ENCODE measurements at regions not wholly inside any gene's neighbourhood (a gene's known extent, or its start where the extent isn't known, plus 50 kb on each side); places are given as distances from the start of the nearest gene placed in this dataset.
"Not testable (repeated sequence)": the region's sequence is repeated elsewhere in the genome, so short reads cannot be mapped to it uniquely, and the experiment has no call there.

GRCh38 chr9:97248252-97248651 lies 59.2 kb upstream of the CCDC180 start:
- peak; percentile 27 for DNase-seq

DNA sequence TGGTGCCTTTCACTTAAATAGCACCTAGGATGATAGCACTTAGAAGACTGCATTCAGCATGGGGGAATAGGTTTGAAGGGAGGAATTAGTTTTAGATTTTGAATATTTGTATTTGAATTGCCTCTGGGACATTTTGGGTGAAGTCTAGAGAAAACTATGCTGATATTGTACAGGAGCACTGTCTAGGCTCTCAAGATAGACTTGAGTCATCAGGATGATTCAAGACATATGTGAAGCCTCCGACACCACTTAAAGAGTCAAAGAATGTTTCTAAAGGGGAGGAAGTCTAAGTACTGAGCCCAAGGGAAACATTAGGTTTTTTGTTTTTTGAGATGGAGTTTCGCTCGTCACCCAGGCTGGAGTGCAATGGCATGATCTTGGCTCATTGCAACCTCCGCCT lies 63.9 kb upstream of the CCDC180 start:
- no peak for DNase-seq

DNA sequence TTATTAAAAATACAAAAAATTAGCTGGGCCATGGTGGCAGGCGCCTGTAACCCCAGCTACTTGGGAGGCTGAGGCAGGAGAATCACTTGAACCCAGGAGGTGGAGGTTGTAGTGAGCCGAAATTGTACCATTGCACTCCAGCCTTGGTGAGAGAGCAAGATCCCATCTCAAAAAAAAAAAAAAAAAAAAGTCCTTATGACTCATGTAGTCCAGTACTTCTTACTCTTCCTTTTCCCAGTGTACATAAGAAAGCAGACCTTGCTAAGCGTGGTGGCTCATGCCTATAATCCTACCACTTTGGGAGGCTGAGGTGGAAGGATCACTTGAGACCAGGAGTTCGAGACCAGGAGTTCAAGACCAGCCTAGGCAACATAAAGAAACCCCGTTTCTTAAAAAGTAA lies 66.0 kb upstream of the CCDC180 start:
- not testable (repeated sequence) for DNase-seq

DNA sequence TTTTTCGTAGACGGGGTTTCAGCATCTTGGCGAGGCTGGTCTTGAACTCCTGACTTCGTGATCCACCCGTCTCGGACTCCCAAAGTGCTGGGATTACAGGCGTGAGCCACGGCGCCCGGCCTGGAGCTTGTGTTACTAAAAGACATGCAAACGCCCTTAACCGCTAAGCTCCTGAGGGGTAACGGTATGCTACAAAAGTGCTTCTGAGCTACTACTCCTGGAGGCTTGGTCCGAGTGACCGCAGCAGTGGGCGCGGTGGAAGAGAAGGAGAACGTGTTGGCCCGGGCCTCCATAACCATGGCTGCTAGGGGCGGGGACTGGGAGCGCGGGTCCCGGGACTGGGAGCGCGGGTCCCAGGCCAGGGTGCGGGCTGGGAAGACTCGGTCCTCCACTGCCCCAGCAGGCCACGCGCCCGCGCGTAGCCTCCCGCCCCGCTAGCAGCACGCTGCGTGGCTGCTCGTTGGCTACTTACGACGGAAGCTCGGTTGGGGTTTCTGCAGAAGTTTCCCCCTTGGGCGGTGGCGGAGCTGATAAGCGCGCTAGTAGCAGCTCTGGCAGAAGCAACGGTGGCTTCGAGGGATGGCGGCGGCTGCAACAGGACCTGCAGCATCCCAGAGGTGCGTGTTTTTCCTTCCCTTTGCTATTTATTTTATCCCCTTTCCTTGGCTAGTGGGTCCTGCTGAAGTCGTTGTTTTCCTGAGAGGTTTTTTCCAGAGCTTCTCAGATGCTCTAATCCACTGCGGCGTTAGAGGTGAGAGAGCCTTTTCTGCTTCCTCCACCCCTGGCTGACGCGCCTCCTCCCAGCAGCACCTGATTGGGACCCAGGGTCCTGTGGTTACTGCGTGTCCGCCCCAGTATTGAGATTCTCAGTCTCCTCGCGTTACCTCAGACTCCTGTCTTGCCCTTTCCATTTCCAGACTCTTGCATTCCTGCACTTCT lies 69.2 kb upstream of the CCDC180 start:
- peak; percentile 82 for DNase-seq

DNA sequence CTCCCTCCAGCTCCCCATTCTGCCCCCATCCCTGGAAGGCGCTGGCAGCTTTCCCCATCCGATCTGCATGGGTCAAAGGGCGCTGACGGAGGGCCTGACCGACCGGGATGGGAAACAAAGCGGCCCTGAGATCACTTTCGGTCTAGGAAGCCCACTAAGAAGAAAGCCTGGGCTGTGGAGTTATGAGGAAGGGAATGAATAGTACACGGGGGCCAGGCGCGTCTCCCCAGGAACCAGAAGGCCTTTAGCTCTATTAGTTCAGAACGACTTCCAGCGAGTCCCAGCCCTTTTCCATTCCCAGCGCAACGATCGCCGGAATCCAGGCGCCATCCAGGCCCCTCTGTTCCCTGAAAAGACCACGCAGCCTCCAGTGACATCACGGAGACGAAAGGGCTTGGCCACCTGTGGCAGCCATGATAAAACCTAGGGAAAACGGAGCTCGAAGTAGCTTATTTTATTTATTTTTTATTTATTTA lies 70.1 kb upstream of the CCDC180 start:
- no peak for DNase-seq

GRCh38 chr9:97233009-97233400 lies 74.5 kb upstream of the CCDC180 start:
- not testable (repeated sequence) for DNase-seq

- not testable (repeated sequence) for DNase-seq
These were observed 75.1 kb upstream of the CCDC180 start for GRCh38 chr9:97232060-97233008.

GRCh38 chr9:97222393-97222792 lies 85.1 kb upstream of the CCDC180 start:
- not testable (repeated sequence) for DNase-seq

GRCh38 chr9:97221478-97222355 lies 85.7 kb upstream of the CCDC180 start:
- DNase-seq = peak; percentile 71

DNA sequence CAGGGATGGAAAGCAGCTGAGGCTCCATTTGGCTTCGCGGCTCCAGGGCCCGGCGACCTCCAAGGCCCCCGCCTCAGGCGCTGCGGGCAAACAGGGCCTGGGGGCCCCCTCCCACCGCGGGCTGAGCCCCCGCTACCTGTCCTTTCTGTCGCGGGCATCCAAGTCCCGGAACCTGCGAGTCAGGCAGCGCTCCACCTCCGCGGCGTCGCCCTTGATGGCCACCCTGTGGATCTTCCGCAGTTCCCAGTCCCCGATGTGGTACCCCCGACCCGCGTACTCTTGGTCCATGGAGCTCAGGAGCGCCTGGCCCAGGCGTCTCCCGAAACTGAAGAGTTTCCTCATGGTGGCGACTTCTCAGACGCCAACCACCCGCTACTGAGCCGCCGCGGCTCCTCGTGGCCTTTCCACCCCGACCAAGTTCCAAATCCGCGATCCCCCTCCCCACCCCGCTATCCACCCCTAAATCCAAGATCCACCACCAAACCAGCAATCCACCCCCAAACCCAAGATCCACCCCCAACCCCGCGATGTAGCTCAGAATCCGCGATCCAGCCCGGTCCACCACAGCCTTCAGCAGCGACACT lies 86.5 kb upstream of the CCDC180 start:
- DNase-seq = no peak

GRCh38 chr9:97220396-97220795 lies 87.1 kb upstream of the CCDC180 start:
- not testable (repeated sequence) for DNase-seq

GRCh38 chr9:97219443-97220140 lies 87.9 kb upstream of the CCDC180 start:
- DNase-seq = not testable (repeated sequence)

DNA sequence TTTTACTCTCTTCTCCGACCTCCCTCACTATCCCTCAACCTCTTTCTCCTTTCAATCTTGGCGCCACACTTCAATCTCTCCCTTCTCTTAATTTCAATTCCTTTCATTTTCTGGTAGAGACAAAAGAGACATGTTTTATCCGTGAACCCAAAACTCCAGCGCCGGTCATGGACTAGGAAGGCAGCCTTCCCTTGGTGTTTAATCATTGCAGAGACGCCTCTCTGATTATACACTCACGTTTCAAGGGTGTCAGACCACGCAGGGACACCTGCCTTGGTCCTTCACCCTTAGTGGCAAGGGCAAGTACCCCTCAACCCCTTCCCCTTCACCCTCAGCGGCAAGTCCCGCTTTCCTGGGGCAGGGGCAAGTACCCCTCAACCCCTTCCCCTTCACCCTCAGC lies 92.3 kb upstream of the CCDC180 start:
- DNase-seq = not testable (repeated sequence)

DNA sequence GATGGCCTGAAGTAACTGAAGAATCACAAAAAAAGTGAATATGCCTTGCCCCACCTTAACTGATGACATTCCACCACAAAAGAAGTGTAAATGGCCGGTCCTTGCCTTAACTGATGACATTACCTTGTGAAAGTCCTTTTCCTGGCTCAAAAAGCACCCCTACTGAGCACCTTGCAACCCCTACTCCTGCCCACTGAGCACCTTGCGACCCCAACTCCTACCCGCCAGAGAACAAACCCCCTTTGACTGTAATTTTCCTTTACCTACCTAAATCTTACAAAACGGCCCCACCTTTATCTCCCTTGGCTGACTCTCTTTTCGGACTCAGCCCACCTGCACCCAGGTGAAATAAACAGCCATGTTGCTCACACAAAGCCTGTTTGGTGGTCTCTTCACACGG lies 92.9 kb upstream of the CCDC180 start:
- DNase-seq = not testable (repeated sequence)

- DNase-seq = not testable (repeated sequence)
These were observed 107.8 kb upstream of the CCDC180 start for GRCh38 chr9:97199683-97200082.

- not testable (repeated sequence) for DNase-seq
These were observed 113.7 kb upstream of the CCDC180 start for GRCh38 chr9:97193767-97194166.

GRCh38 chr9:97188545-97188944 lies 118.9 kb upstream of the CCDC180 start:
- DNase-seq = no peak

DNA sequence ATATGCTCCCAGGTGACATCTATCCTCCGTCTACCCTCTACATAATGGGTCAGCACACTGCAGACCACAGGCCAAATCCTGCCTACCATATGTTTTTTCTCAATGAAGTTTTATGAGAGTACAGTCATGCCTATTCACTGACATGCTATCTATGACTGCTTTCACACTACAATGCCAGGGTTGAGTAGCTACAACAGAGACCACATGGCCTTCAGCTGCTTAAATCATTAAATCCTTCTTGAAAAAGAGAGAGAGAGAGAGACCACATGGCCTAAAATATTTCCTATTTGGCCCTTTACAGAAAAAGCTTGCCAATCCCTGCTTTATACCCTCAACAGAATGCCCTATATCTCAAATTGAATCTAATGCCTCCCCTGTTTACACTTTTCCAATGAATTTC lies 119.8 kb upstream of the CCDC180 start:
- DNase-seq = not testable (repeated sequence)

- DNase-seq = no peak
These were observed 121.0 kb upstream of the CCDC180 start for GRCh38 chr9:97186493-97186892.

DNA sequence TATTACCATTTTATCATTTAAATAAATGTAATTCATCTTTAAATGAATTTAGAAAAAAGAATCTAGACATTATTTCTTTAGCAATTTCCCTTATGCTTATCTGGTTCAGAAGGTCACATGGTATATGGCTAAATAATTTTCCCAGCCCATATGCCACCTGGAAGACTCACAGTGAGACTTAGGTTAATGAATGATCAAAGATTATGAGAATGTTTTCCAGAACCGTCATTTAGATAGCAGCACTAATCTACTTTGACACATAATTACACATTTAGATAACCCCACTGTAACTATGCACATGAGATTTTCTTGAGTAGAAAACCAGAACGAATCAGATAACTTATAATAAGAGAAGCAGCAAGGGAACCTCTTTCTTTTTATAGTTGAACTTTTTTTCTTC lies 124.9 kb upstream of the CCDC180 start:
- DNase-seq = not testable (repeated sequence)

- no peak for DNase-seq
These were observed 127.8 kb upstream of the CCDC180 start for GRCh38 chr9:97179616-97180015.
